ENCODE measurements at regions not wholly inside any gene's neighbourhood (a gene's known extent, or its start where the extent isn't known, plus 50 kb on each side); places are given as distances from the start of the nearest gene placed in this dataset.

DNA sequence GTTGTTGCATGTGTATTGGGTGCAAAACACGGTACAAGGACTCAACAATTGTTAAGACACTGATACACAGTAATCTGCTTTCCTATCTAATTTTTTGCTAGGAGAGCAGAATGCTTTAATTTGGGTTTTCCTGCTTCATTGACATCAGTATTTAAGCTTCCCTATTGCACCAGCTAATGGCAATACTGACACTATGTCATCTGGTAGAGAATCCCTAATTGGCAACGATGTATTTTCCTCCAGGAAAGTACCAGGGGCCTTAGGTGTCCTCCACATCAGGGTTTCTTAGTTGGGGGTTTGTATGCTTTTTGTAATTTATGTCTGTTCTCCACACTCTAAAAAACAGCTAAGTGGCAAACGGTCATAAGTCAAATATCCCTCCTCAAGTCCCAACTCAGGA is 76.5 kb upstream of the FRY start:
- TF ChIP-seq, protein P1, sequence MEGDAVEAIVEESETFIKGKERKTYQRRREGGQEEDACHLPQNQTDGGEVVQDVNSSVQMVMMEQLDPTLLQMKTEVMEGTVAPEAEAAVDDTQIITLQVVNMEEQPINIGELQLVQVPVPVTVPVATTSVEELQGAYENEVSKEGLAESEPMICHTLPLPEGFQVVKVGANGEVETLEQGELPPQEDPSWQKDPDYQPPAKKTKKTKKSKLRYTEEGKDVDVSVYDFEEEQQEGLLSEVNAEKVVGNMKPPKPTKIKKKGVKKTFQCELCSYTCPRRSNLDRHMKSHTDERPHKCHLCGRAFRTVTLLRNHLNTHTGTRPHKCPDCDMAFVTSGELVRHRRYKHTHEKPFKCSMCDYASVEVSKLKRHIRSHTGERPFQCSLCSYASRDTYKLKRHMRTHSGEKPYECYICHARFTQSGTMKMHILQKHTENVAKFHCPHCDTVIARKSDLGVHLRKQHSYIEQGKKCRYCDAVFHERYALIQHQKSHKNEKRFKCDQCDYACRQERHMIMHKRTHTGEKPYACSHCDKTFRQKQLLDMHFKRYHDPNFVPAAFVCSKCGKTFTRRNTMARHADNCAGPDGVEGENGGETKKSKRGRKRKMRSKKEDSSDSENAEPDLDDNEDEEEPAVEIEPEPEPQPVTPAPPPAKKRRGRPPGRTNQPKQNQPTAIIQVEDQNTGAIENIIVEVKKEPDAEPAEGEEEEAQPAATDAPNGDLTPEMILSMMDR (conservative IDR thresholded peaks at IDR 0.05 in 1 of 2, IDR thresholded peaks at IDR 0.05 in 1 of 2; ENCODE audit: extremely low read depth in 1 of 2, insufficient read depth in 1 of 2, low read depth in 1 of 2, low read length in 2 of 2): no peak
- no peak for TF ChIP-seq EZH2 (IDR thresholded peaks at IDR 0.05; ENCODE audit: borderline replicate concordance, low read length)

All from mammary epithelial cell (primary cell).